Breast epithelium (tissue), 3 donors: ENCODE measurements at regions not wholly inside any gene's neighbourhood (a gene's known extent, or its start where the extent isn't known, plus 50 kb on each side); places are given as distances from the start of the nearest gene placed in this dataset.

Experiments
- CTCF ChIP-seq, 3 donors: fragments of 450-650 bp; IDR thresholded peaks; one replicate each; pipeline ENCODE4 v1.5.1; 2016 to 2017; ENCODE audit warnings: antibody characterized with exemption in 3 of 3, mild to moderate bottlenecking in 3 of 3, moderate library complexity in 3 of 3
- POLR2A ChIP-seq: fragments of 450-650 bp; IDR thresholded peaks from one replicate; pipeline ENCODE4 v1.6.1; 2016; ENCODE audit warnings: antibody characterized with exemption, mild to moderate bottlenecking, moderate library complexity

- TF ChIP-seq POLR2A = no peak
- TF ChIP-seq CTCF (IDR thresholded peaks at IDR 0.05) = no peak
These were observed 153.5 kb upstream of the TARS1 start for GRCh38 chr5:33287242-33287641.
